ENCODE measurements at regions not wholly inside any gene's neighbourhood (a gene's known extent, or its start where the extent isn't known, plus 50 kb on each side); places are given as distances from the start of the nearest gene placed in this dataset.
A peak's percentile ranks its signal among the peaks of the same experiment; 100 is the strongest.

GRCh38 chr12:69039911-69040310, 106.9 kb upstream of the CPM start:
- DNase-seq (ENCODE audit: low read depth), result peak; percentile 41
- TF ChIP-seq CTCF (conservative IDR thresholded peaks at IDR 0.05; ENCODE audit: control insufficient read depth, insufficient read depth, low read depth, low read length), result no peak
- H3K4me3 ChIP-seq (ENCODE audit: control insufficient read depth, low read depth, low read length), result no peak overlapping the region

DNA sequence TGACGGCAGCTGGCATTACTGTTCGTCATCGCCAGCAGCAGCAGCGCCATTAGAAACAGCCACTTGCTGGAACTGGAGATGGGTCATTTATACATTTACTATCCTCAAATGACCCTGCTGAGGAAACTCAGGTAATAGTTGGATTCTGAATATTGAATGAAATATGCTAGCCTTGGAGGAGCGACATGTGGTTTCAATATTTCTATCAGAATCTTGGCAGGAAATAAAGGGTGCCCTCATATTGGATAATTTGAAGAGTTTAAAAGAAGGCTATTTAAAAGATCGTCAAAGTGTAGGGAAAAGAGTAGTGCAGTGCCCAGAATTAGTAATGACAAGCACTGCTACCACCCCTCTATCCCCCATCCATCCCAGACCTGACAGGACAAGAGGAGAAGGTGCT, 109.6 kb upstream of the CPM start:
- no peak for TF ChIP-seq CTCF (conservative IDR thresholded peaks at IDR 0.05; ENCODE audit: control insufficient read depth, insufficient read depth, low read depth, low read length)
- DNase-seq (ENCODE audit: low read depth), result no peak
- no peak overlapping the region for H3K4me3 ChIP-seq (ENCODE audit: control insufficient read depth, low read depth, low read length)

DNA sequence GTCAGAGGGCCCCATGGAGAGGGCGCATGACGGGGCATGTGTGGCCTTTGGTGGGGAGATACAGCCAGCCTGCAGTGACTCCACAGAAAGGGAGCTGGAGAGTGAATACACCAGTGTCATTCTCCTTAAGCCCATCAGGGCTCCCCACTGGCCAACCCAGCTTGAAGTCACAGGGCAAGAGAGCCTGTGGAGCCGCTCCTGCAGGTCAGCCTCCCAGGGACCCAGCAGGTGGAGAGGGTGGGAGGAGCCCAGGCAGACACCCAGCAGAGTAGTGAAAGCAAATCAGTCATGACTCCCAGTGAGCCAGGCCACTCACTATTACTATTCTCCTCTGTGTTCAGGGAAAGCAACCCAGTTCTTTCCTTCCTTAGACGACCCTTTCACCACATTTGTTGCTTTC, 110.0 kb upstream of the CPM start:
- no peak for TF ChIP-seq CTCF (conservative IDR thresholded peaks at IDR 0.05; ENCODE audit: control insufficient read depth, insufficient read depth, low read depth, low read length)
- DNase-seq (ENCODE audit: low read depth), result no peak
- H3K4me3 ChIP-seq (ENCODE audit: control insufficient read depth, low read depth, low read length), result no peak overlapping the region

DNA sequence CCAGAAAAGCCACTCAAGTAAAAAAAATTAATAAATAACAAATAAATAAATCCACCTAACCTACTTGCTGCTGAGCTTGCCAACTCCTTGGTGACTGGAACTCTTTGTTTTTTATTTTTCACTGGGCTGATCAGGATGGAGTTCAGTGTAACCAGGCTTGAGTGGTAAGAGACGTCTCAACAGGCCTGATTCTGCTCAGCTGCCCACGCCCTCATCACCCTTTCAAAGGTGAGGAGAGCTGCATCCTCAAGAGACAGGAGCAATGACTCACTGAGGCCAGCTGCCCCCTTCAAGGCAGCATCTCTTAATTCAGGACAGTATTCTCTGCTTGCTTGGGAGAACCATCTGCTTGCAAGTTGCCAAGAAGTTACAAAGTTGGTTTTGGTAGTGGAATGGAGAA, 111.9 kb upstream of the CPM start:
- no peak overlapping the region for H3K4me3 ChIP-seq (ENCODE audit: control insufficient read depth, low read depth, low read length)
- DNase-seq (ENCODE audit: low read depth), result peak; percentile 41
- TF ChIP-seq CTCF (conservative IDR thresholded peaks at IDR 0.05; ENCODE audit: control insufficient read depth, insufficient read depth, low read depth, low read length), result no peak

DNA sequence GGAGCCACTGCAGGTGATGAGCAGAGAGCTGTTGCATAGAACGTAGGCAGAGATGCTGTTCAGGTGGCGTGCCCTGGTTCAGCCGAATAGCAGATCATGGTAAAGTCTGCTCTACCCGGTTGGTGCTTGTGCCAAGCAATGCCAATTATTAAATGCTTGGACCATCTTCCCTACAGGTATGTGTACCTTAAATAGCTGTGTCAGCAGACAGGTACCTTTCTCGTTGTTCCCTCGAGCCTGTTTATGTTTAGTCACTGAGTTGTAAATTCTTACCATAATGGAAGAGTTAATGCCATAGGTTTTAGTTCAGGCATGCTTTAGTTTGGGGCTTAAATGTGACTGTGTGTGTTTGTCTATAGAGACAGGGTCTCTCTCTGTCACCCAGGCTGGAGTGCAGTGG, 112.5 kb upstream of the CPM start:
- DNase-seq (ENCODE audit: low read depth), result no peak
- H3K4me3 ChIP-seq (ENCODE audit: control insufficient read depth, low read depth, low read length), result no peak overlapping the region
- no peak for TF ChIP-seq CTCF (conservative IDR thresholded peaks at IDR 0.05; ENCODE audit: control insufficient read depth, insufficient read depth, low read depth, low read length)

DNA sequence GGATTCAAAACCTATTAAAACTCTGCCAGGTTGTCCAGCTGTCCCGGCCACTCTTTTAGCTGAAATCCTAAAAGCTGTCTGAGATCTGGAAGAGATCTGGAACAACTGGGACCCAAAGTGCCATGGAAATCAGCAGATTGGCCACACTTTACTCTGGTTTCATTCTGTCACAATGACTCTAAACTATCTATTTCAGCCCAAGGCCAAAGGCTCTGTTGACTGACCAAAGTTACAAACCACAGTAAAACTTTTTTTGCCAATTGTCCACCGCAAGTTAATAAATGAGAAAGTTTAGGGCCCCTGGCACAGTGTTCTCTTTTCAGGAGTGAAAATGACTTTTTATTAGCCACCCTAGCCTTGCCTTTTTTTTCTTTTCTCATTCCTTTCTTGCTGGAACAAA, 113.4 kb upstream of the CPM start:
- no peak for DNase-seq (ENCODE audit: low read depth)
- no peak for TF ChIP-seq CTCF (conservative IDR thresholded peaks at IDR 0.05; ENCODE audit: control insufficient read depth, insufficient read depth, low read depth, low read length)
- H3K4me3 ChIP-seq (ENCODE audit: control insufficient read depth, low read depth, low read length), result no peak overlapping the region

- no peak for DNase-seq (ENCODE audit: low read depth)
- no peak for TF ChIP-seq CTCF (conservative IDR thresholded peaks at IDR 0.05; ENCODE audit: control insufficient read depth, insufficient read depth, low read depth, low read length)
- no peak overlapping the region for H3K4me3 ChIP-seq (ENCODE audit: control insufficient read depth, low read depth, low read length)
Measured at GRCh38 chr12:69046920-69047319, 113.9 kb upstream of the CPM start.
